GM19452 (cell line): ENCODE measurements at regions not wholly inside any gene's neighbourhood (a gene's known extent, or its start where the extent isn't known, plus 50 kb on each side); places are given as distances from the start of the nearest gene placed in this dataset.
A peak's percentile ranks its signal among the peaks of the same experiment; 100 is the strongest.
"Not testable (repeated sequence)": the region's sequence is repeated elsewhere in the genome, so short reads cannot be mapped to it uniquely, and the experiment has no call there.

Experiments used
- ATAC-seq: cut with Tn5 transposase; IDR thresholded peaks from one replicate; pipeline ENCODE4 v1.9.1; 2021; ENCODE audit not compliant: unreplicated experiment

DNA sequence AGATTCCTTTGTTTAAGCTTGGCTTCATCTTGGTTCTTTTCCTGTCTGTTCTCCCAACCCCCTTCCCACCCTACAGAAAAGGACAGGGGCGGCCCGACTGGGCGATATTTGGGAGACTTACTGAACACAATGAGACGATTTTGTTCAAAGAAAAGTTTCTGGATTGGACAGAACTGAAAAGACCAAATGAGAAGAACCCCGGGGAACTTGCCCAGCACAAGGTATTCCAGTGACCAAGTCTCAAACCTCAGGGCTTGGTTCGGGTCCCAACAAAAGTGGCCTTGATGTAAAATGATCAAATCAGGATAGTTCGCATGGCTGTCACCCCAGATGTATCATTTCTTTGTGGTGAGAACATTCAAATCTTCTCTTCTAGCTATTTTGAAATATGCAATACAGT lies 73.9 kb upstream of the LYZL2 start:
- ATAC-seq = not testable (repeated sequence)

- ATAC-seq = no peak
Observed at GRCh38 chr10:30702860-30703259, 73.3 kb upstream of the LYZL2 start.

DNA sequence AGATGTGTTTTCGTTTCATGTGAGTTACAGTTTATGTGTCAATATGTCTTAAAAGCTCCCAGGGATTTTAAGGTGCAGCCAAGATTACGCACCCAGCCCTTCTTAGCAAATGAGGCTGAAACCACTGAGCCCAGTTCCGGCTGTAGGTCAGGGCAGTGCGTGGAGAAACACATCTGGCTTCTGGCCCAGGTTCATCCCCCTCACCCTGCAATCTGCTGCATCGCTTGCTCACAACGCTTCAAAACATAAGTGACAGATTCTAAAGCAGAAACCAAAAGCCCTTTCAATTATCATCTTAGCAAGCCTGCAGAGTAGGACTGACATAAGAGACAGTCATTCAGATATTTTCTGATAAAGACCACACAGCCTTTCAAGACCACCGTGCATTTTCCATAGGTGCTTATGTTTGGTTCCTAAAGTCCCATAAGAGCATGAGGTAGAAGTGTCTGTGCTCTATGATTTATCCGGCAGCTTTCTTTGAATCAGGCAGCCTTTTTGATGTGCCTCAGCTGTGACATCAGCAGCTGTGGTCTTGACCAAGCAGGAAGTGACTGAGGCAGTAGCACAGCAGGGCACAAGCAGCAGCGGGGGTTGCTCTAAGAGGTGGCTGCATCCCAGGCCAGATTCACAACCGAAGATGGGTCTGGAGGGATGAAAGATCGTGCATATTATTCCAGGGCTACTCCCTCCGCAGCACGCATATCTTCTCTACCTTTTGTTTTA lies 72.1 kb upstream of the LYZL2 start:
- ATAC-seq = peak; percentile 71

DNA sequence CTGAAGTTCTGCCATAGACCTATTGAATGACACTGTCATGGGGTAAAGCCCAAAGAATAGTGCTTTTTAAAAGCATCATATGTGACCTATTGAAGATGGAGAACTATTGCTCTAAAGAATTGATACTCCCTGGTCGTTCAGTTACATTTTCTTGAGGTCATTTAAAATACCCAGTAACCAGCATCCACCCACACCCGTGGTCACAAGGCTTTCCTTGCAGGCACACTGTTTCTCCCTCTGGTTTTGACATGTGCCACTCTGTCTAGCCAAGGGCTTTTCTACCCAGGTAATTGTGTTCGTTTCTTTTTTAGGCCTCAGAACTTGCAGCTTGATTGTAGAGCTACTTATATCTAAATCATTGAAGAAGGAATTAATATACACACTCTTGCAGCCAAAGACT lies 68.3 kb upstream of the LYZL2 start:
- no peak for ATAC-seq

DNA sequence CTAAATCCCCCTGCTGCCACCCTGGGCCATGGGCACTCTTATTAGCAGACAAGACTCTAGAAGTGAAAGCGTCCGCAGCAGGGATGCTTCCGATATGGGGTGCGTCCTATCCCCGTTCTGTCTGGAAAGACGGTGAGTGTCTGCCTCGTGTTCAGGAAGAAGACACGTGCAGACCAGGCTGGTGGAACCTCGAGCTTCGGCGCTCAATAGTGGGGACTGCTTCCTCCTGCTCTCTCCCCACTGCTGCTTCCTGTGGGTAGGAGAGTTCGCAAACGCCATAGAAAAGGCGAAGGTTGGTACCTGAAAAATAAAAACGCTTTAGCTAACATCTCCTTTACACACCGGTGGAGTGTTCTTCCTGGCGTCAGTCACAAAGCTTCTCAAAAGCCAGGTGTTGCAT lies 67.7 kb upstream of the LYZL2 start:
- ATAC-seq = not testable (repeated sequence)

GRCh38 chr10:30696416-30697185 lies 67.0 kb upstream of the LYZL2 start:
- ATAC-seq = not testable (repeated sequence)

DNA sequence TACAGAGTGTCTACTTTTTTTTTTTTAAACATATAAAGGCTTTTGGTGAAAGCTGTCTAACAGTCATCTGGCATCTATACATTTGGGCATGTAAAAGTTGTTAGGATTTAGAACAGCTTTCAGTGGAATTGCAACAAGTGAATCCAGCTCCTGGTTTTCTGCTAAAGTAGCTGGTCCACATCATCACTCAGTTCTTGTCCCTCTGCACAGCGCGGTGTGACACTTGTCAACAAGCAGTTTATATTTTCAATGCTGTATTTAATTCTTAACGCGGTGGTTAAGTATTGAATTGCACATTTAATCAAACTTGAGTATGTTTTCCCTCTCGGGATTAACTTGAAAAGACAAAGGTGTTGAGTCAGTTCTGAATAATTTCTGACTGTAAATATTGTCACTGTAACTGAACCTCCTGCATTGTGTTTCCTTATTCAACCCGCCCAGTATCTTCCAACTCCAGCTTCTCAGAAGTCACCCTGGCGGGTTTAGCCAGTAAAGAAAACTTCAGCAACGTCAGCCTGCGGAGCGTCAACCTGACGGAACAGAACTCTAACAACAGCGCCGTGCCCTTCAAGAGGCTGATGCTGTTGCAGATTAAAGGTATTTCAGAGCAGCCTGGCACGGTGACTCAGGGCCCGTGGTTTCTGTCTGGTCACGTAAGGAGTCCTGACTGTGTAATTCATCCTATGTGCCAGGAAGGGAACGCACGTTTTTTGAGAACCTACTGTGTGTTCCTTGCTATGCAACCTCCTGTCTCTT lies 66.1 kb upstream of the LYZL2 start:
- not testable (repeated sequence) for ATAC-seq

DNA sequence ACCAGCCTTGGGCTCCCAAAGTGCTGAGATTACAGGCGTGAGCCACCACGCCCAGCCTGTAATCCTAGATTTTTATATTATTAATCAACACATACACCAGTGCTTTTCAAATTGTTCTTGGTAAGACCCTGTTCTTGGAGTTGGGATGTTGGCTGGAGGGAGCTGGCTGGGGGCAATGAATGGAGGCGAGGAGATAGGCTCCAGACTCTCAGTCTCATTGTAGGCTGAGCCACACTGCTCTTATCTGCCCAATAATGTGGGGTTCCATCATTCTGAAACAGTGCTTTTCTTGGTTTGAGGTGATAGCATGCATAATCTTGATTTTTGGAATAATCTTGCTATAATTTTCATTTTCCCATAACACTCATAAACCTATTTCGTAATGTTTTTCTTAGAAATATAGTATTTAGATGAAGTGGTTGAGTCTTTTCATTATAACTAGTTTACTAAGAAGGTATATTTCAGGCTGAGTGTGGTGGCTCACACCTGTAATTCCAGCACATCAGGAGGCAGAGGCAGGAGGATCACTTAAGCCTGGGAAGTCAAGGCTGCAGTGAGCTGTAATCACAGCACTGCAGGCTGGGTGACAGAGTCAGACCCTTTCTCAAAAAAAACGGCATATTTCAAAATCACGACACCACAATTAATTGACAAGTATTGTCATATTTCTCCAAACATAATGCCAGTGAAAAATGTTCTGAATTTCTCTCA lies 65.1 kb upstream of the LYZL2 start:
- ATAC-seq = no peak

GRCh38 chr10:30691639-30692015 lies 62.1 kb upstream of the LYZL2 start:
- no peak for ATAC-seq

DNA sequence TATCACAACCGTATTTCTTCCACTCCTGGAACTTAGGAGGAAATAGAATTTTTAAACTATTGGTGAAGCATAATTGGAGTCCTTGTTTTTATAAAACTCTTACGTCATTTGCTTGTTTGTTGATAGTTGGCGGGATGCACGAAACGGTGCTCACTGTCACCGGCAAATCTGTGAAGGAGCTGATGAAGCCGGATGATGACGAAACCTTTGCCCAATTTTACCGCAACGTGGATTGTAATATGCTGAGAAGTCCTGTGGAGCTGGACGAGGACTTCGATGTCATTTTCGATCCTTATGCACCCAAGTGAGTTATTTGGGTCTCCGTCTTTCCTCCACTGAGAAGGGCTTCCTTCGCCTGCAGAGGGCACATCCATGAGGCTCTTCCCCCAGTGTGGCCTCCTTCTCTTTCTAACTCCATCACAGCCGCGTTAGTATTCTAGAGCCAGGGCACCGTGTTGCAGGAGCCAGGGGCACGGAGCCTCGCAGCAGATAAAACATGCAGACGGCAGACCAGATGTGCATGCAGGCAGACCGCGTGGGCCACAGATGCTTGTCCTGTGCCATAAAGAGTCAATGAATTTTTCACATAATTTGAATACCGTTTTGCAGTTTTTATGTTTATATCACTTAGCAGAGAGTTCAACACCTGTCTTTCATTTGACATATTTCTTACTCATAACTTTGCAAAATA lies 61.5 kb upstream of the LYZL2 start:
- not testable (repeated sequence) for ATAC-seq

DNA sequence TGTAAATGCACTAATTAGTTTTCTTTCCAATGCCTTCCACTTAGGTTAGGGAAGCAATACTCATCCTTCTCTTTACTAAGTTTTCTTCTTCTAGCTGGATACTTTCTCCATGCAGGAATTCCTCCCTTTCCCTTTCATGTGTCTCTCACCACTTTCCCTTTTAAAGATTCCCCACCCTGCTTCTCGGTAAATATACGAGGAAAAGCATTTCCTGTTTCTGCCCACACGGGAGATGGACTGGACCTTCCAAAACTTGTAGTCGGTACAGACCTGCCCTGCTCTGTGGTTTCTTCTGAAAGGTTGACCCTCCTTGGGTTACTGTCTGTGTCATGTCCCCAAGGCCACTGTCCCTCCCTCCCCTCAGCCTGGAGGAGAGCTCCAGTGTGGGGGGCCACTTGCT lies 58.9 kb upstream of the LYZL2 start:
- ATAC-seq = no peak

- ATAC-seq = peak; percentile 74
Observed at GRCh38 chr10:30687698-30688213, 58.2 kb upstream of the LYZL2 start.

GRCh38 chr10:30686708-30687107 lies 57.2 kb upstream of the LYZL2 start:
- no peak for ATAC-seq

- ATAC-seq = no peak
Observed at GRCh38 chr10:30683496-30683895, 53.9 kb upstream of the LYZL2 start.

DNA sequence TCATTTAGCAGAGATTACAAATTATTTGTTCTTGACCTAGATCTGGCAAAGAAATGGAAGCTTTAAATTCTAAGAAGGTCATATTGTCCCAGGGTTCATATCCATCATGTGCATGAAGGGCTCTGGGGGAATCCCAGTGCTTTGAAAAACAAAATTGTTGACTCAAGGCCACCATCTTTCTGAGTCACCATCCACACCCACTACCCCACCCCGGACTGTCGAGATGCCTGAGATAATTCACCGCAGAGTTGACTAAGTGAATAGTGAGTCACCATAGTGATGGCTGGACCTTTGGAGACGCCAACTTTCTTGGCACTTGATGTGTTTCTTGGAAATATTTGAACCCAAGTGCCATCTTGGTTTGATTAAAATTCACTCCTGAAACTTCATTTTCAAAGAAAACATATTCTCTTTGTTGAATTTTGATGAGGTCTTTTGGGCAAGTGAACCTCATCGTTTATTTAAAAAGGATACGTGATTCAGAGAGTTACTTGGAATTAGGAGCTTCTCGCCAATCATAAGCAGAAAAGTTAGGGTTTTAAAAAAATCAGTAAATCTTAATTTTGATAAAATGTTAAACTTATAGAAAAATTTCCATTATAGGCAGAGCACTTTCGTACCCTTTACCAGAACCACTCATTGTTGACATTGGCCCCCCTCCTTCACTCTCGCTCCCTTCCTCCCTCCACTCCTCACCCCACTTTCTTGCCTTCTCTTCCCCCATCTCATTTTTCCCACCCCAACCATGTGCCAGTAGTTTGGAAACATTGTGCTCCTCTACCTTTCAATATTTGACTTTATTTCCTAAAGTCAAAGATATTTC lies 53.0 kb upstream of the LYZL2 start:
- not testable (repeated sequence) for ATAC-seq

DNA sequence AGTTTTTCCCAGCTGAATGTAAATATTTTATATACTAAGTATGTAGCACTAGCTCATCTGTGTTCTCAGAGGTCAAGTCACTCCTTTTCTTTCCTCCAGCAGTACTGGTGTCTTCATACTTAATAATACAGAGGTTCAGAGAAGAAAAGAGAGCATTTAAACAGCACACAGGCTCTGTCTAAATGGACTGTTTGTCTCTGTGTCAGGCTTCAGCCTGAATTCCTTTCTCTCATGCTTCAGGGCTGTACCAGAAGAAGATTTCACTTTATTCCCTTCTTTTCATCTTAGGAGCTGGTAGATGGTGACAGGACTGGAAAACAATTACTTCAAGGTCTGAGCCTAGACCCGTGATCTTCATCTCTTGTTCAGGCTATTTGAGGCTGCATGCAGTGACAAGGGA lies 51.4 kb upstream of the LYZL2 start:
- no peak for ATAC-seq
